GM19324 (cell line): ENCODE measurements at regions not wholly inside any gene's neighbourhood (a gene's known extent, or its start where the extent isn't known, plus 50 kb on each side); places are given as distances from the start of the nearest gene placed in this dataset.

Experiments used
- ATAC-seq: cut with Tn5 transposase; IDR thresholded peaks from one replicate; pipeline ENCODE4 v1.9.1; 2021; ENCODE audit warnings: mild to moderate bottlenecking, moderate library complexity; ENCODE audit not compliant: unreplicated experiment, low FRiP score

DNA sequence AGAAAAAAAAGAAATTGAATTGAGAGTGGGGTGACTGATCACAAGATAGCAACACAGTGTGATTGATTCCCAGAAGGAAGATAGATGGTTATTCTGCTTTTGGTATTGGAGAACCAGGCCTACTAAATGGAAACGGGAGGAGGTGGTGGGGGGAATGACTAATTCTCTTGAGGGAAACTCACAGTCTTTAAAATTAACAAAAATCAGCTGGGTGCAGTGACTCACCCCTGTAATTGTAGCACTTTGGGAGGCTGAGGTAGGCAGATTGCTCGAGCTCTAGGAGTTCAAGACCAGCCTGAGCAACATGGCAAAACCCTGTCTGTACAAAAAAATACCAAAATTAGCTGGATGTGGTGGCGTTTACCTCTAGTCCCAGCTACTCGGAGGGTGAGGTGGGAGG, 134.6 kb upstream of the PDE4B start:
- no peak for ATAC-seq

DNA sequence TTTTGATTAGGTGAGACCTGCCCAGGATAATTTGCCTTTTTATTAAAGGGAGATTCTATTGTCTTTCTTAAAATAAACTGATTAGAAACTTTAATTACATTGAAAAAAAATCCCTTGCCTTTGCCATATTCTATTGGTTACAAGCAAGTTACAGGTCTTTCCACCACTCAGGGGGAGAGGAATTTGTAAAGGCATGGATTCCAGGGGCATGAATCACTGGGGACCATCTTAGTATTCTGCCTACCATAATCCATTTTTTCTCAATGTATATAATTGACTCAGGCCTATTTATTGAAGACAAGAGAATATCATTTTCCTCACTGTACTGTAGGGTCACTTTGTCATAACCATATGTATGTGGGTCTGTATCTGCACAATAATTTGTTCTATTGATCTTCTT, 124.3 kb upstream of the PDE4B start:
- no peak for ATAC-seq

- no peak for ATAC-seq
Measured at GRCh38 chr1:65670518-65670917, 122.2 kb upstream of the PDE4B start.

GRCh38 chr1:65674522-65674921, 118.2 kb upstream of the PDE4B start:
- no peak for ATAC-seq

DNA sequence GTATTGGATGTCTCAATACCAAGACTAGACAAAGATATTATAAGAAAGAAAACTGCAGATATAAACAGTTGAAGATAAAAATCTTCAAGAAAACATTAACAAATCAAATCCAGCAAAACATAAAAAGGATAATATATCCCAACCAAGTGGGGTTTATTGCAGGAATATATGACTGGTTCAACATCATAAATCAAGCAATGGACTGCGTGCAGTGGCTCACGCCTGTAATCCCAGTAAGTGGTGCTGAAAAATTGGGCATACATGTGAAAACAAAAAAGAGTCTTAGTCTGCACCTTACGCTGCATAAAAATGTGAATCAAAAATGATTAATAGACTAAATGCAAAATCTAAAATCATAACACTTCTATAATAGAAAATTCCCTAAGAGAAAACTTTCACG, 112.9 kb upstream of the PDE4B start:
- ATAC-seq = no peak

- no peak for ATAC-seq
Measured at GRCh38 chr1:65681096-65681495, 111.6 kb upstream of the PDE4B start.

GRCh38 chr1:65687428-65688214, 105.1 kb upstream of the PDE4B start:
- ATAC-seq = peak; percentile 79

DNA sequence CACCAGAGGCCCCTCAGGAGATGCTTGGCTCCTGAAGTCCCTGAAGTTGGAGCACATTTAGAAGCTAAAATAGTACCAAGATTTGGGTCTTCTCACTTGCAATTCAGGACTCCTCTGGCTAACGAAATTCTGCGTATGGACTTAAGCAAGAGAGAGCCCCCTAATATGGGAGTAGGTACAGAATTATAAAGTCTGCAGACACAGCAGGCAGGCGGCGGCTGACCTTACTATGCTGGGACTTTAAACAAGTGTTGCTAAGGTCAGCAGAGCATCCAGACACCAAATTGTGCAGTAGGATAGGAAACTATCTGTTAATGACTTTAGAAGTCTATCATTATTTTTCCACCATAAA, 104.5 kb upstream of the PDE4B start:
- no peak for ATAC-seq

GRCh38 chr1:65688848-65689247, 103.8 kb upstream of the PDE4B start:
- no peak for ATAC-seq

DNA sequence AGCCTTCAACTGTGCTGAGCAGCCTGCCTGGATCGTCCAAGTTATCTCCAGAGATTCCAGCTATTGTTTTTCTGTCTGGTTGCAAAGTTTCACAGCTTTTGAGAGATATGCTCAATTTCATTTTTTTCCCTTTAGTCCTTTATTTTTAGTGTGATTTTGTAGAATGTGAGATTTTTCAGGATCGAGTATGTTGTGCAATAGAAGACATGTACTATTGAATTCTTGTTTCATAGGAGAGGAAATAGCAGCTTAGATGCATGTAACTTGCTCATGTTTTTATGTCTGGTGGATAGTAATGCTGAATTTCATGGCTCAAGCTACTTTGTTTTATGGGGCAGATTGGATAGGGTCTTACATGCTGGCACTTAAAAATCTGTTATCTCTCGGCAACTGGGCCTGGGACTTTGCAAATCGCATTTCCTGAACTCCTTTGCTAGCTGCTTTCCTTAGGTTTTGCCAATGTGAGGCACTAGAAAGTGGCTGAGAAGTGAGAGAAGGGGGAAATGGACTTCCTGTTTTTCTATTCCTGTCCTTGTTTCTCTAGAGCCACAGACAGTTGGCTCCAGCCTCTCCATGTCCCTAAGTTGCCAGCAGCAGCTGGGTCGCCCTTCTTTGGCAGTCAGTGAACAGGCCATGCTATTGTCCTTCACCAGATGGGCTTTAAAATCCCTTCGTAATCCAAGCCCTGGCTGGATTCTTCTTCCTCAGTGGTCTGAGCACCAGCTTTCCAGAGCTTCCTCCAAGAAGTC, 101.4 kb upstream of the PDE4B start:
- no peak for ATAC-seq

GRCh38 chr1:65691972-65692371, 100.7 kb upstream of the PDE4B start:
- no peak for ATAC-seq

DNA sequence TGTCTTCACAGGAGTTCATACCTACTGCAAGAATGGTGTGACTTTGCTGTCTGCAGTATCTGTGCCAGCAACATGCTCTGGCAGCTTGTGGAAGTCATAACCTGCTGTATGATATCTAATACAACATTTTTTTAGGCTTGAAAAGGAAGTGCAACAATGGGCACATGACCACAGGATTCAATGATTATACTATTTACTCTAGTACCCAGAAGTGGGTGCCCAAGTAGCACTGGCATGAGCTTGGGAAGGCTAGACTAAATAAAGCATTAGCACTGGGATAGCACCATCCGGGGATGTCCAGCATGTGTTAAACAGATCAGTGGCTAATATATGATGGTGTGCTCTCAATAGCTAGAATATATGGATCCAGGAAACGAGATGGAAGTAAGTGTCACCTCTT, 98.6 kb upstream of the PDE4B start:
- no peak for ATAC-seq

DNA sequence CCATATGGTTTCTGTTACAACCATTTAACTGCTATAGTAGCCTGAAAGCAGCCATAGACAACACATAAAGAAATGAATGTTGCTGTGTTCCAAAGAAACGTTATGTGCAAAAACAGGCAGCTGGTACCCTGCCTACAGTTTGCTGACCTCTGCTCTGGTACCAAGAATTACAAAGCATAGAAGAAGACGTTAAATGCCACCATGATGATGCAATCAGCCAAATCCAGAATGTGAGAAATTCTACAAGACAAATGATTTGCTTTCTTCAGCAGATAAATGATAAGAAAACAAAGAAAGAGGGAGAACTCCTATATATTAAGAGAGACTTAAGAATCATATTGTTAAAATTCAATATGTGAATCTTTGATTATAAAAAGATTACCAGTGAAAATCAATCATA, 97.8 kb upstream of the PDE4B start:
- ATAC-seq = no peak

DNA sequence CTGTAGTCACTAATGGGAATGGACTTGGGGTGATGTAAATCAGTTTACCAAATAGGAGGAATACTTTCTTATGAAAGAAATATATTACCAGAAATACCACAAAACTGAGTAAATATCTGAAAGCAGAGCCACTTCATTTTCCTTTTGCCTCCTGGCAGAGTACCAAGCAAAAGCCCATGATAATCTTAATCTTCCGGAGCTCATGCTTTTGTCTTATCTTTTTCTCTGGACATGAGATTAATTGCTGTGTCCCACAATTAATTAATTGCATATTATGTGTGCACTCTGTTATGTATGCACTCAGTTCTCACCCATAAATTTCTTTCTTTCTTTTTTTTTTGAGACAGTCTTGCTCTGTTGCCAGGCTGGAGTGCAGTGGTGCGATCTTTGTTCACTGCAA, 94.1 kb upstream of the PDE4B start:
- ATAC-seq = no peak

GRCh38 chr1:65703853-65704252, 88.8 kb upstream of the PDE4B start:
- ATAC-seq = peak; percentile 50

DNA sequence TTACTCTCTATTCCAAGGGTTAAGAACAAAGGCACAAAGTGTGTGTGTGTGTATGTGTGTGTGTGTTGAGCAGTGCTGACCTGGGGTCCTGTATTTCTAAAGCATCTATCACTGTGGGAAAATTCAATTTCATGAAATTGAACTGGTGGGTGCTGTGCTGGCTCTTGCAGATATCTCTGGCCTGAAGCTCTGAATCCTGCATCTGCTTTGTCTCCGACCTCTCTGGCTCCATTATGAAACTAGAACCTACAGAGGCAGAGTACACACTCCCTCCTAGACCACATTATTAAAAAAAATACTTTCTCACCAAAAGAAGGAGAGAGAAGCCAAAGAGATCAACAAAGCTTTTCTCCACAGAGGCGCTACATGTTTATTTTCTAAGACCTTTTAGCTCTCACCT, 88.4 kb upstream of the PDE4B start:
- peak; percentile 51 for ATAC-seq

DNA sequence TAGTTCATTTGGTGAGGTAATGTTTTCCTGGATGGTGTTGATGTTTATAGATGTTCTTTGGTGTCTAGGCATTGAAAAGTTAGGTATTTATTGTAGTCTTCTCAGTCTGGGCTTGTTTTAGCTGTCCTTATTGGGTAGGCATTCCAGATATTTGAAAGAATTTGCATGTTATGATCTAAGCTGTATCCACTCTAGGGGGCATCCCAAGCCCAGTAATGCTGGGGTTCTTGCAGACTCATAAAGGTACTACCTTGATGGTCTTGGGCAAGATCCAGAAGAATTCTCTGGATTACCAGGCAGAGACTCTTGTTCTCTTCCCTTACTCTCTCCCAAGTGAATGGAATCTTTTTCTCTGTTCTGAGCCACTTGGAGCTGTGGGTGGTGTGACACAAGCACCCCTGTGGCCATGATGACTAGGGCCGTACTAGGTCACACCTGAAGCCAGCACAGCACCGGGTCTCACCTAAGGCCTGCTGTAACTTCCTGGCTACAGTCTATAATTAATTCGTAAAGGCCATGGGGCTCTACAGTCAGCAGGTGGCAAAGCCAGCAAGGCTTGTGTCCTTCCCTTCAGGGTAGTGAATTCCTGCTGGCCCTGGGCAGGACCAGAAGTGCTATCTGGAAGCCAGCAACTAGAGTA, 74.8 kb upstream of the PDE4B start:
- no peak for ATAC-seq

GRCh38 chr1:65719391-65719790, 73.3 kb upstream of the PDE4B start:
- ATAC-seq = peak; percentile 58

GRCh38 chr1:65722461-65722860, 70.2 kb upstream of the PDE4B start:
- no peak for ATAC-seq

DNA sequence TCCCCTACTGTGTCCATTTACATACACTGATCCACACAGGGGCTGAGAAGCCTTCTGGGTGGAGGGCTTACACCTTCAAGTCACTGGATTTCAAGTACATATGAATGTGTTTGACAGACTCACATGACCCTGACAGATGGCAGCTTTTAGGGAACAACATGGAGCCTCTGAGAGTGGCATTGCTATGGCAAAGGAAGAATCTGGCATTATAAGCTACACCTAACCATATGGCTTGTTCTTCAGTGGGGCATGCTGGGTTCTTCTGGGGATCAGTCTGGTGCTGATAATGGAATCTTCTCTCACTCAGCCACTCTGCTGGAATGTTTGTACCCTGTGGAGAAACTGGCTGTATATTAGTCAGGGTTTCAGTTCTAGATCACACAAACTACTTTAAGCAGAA, 68.5 kb upstream of the PDE4B start:
- no peak for ATAC-seq

DNA sequence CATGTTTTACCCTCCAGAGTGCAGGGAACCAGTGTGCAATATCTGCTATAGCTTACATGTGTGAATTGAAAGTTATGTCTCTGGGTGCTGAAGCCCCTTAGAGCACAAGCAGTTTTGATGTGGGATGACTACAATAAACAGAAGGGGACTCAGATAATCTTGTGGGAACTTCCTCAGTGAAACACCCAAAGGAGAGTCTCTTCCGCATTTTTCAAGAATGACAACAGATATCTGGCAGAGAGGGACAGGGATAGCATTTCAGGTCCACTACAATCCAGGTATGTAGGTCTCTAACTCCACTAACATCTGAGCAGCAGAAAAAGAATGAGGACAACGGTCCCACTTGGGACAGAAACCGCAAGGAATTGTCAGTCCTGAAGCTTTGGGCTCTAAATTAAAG, 67.6 kb upstream of the PDE4B start:
- no peak for ATAC-seq

DNA sequence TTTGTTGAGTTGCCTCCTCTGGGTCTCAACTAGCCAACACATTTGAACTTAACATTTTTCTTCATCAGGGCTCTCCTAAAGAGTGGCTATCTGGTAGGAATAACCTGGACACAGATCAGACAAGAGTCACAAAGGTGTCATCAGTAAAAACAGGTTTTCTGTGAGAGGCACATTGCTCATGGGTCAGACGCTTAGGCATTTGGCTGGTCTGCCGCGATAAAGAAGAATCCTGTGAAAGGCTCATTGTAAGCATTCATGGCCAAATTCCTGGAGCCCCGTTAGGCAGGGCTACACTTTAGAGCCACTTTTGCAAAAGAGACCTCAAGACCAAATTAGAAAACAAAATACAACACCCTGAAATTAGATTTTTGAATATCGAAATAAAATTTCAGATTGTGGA, 64.2 kb upstream of the PDE4B start:
- no peak for ATAC-seq
